ENCODE measurements at regions not wholly inside any gene's neighbourhood (a gene's known extent, or its start where the extent isn't known, plus 50 kb on each side); places are given as distances from the start of the nearest gene placed in this dataset.

DNA sequence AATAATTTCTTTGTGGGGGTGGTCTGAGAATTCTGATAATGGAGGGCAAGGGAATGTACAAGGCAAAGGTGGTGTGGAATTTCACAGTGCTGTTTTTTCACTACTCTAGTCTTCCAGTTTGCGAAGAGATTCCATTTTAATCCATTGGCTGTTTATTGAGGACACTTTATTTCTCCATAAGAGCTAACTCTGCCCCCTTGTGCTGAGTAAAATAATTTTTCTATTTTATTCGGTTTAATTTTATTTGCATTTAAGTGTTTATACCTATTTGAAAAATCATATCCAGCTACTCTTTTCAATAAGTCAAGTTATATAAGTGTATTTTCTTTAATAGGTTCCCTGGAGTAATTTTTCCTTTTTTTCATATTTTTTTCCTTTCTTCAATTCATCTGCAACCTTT, 840.1 kb downstream of the TUSC7 start:
- DNase-seq = no peak

DNA sequence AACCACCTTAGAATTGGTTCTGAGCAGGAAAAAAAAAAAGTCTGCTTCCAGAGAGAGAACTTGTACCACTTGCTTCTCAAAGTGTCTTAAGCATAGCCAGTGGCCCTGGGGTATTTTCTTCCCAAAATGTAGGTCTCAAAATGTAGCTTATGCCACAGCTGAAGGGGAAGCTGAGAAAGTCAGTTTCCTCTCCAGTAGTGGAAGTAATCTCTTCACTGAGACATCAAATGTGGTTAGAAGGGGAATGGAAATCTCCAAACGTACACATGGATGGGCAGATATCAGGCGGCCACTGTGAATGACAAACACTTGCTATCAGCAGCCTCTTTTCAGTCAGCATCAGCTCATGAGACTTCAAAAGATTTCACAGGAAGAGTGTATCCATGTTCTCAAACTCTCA, 841.2 kb downstream of the TUSC7 start:
- no peak for DNase-seq

- DNase-seq = no peak
Observed at GRCh38 chr3:117553461-117553860, 843.9 kb downstream of the TUSC7 start.

- no peak for DNase-seq
Observed at GRCh38 chr3:117556646-117557407, 847.2 kb downstream of the TUSC7 start.

DNA sequence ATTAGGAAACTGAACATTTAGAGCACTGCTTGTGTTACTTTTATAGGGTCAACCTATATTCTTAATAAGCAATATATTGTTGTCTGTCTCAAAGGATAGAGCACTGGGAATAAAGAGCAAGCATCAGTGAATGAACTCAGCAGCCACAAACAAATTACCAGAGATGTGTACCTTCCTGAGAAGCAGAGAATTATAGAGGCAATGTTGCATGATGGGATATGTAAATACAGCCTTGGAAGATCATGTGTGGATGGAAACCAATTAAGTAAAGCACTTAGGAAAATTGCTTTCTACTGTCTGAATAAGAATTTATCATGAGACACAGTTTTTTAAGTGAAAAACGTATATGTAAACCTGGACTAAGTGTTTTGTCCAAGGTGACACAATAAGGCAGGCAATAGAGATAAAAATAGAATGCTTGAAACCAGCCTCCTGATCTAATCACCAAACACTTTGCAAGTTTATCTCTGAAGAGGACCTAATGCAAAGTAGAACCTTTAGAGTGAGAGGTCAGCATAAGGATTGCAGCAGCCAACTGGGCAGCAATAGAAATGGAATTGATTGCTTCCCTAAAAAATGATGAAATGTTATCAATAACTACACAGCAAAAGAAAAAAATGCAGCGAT, 848.0 kb downstream of the TUSC7 start:
- no peak for DNase-seq

DNA sequence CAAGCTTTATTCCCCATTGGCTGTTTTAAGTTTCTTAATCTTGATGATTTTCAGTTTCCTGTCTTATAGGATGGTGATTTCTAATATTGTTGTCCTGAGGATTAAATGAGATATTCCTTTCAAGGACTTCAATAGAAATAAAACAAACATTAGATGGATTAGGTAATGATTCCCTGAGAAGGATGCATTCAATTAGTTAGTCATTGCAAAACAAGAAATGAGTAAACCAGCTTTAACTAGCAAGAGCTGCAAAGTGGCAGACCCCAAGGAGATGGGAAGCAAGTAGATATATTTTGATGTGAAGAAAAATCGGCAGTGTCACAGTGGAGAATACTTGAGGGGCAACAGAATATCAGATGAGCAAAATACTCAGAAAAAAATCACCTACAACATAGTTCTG, 849.1 kb downstream of the TUSC7 start:
- DNase-seq = no peak

GRCh38 chr3:117562000-117562399, 852.4 kb downstream of the TUSC7 start:
- no peak for DNase-seq

DNA sequence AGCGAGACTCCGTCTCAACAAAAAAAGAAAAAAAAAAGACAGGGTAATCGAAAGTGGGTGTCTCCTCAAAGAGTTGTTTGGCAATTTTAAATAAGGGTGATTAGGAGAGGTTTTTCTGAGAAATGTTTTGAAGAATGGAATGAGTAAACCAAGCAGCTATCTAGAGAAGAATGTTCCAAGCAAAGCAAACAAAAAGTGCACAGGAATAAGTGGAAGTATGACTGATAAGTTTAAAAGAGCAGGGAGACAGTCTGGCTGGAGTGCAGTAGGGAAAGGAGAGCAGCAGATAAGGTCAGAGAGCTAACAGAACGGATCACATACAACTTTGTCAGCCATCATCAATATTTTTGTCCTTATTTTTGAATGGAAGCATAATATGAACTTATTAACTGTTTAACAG, 853.5 kb downstream of the TUSC7 start:
- DNase-seq = no peak

- no peak for DNase-seq
Observed at GRCh38 chr3:117565777-117566176, 856.2 kb downstream of the TUSC7 start.

DNA sequence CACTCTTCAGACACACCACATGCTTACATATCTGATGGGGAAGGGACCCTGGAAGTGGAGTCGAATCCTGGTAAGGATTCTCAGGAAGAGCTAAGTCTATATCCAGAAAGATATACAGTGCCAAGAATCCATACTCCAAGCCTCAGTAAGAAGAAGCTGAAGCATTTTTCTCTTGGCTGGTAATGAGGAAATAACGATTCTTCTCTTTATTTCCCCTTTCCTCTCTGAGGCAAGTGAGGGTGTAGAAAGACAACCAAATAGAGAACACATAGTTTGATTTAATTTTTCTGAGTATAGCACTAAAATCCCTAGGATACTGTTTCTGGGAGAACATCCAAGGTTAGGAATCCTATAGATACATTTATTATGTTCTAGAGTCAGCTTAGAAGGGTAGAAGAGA, 857.3 kb downstream of the TUSC7 start:
- DNase-seq = no peak

DNA sequence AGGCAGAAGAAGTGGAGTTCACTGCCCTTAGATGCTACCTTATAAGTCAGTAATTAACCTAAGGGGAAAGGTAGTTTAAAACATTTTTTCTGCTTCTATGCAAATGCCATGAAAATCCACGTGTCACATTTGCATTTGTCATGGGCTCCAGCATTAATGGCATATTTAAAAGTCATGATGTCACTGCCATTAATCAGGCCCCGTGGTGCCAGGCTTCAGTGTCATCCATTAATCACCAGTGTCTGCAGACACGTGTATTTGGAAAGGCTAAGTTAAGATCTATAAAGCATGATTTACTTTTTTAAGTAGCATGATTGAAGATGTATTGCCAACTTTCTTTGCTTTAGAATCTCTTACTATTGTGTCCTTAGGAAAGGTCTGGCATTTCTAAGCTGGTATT, 857.8 kb downstream of the TUSC7 start:
- DNase-seq = no peak

GRCh38 chr3:117567906-117568305, 858.3 kb downstream of the TUSC7 start:
- no peak for DNase-seq

- no peak for DNase-seq
Observed at GRCh38 chr3:117572786-117573185, 863.2 kb downstream of the TUSC7 start.

GRCh38 chr3:117580806-117581205, 871.2 kb downstream of the TUSC7 start:
- DNase-seq = no peak

GRCh38 chr3:117586161-117586560, 876.6 kb downstream of the TUSC7 start:
- DNase-seq = no peak

- DNase-seq = no peak
Observed at GRCh38 chr3:117587416-117587815, 877.8 kb downstream of the TUSC7 start.

- peak in 16 of 56 donors; percentile 1 to 59 (median 10) for DNase-seq
Observed at GRCh38 chr3:117589454-117589853, 879.9 kb downstream of the TUSC7 start.

DNA sequence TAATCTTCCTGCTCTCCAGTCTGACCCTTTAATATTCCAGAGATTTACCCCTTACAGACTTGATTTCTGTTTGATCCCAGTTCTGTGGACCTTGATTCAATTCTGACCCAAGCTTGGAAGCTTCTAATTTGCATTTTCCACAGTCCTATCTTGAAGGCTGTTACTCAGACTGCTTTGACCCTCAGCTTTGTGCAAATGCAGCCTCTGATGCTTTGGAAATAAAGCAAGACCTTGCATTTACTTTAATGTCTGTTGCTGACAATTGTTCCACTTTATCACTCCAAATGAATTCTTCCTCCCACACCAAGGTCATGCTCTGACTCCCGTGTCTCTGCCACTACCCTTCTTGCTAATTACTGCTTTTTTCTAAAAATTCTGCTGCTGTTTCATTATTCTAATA, 886.0 kb downstream of the TUSC7 start:
- no peak for DNase-seq

- DNase-seq = no peak
Observed at GRCh38 chr3:117596503-117596902, 886.9 kb downstream of the TUSC7 start.

- DNase-seq = no peak
Observed at GRCh38 chr3:117597865-117598264, 888.3 kb downstream of the TUSC7 start.

DNA sequence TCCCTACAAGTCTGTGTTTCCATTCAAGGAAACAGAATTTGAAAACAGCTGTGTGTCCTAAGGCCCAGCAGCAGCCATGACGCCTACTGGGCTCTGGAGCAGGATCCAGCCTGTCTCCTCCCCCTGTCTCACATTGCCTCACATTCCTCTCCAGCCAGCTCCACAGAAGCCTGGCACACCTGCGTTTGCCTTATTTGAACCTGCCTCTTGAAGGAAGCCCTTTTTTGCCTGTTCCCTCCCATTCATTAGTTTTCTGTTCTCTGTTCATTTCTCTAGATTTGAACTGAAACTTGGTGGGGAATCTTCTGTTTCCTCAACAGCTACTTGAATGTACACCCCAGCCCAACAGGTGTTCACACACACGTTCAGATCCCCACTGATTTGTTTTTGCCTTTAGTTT, 890.5 kb downstream of the TUSC7 start:
- no peak for DNase-seq

- DNase-seq = no peak
Observed at GRCh38 chr3:117600666-117601065, 891.1 kb downstream of the TUSC7 start.

DNA sequence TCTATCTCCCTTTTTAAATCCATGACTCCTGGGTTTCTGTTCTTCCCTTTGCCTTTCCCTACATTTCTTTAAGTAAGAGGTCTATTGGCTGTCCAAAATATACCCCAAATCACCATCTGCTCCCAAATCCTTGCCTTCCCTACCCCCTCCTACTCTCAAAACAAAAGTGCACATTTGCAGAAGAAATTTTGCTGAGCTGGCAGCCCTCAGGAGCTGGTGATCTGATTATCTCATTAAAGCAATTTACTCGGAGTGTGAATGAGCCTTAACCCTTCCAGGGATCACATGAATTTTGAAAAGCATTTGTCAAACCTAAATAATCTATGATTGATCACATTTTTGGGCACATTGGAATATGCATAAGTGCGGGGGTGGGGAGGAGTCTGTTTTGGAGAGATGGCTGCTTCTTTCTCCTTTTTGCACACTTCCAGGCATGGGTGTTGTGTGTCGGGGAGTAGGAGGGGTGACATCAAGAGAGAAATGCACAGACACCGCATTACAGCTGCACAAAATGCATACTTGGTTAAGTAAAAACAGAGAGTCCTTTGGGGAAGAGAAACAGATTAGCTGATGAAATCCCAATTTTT, 892.6 kb downstream of the TUSC7 start:
- no peak for DNase-seq
